NCI-H748 treated with DMSO at 0.1 percent for 48 hours (cell line): ENCODE measurements at regions not wholly inside any gene's neighbourhood (a gene's known extent, or its start where the extent isn't known, plus 50 kb on each side); places are given as distances from the start of the nearest gene placed in this dataset.

Experiments
- DNase-seq: peaks from one replicate; lab custom pipeline; 2025; lab: John Stamatoyannopoulos, UW

DNA sequence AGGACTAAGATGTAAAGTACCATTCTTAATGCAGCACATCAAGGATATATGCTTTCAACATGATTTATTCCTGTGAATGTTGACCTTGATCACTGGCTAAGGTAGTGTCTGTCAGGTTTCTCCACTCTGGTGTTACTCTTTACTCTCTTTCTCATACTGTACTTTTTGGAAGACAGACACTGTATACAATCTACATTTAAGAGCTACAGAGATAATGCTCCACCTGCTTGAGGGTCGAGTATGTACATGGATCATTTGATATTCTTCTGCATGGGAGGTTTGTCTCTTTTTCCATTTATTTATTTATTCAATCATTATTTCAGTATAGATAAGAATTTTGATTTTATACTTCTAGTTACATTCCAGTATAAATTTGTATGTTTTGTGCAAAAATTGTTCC is 199.5 kb upstream of the RGPD4 start:
- no peak for DNase-seq

DNA sequence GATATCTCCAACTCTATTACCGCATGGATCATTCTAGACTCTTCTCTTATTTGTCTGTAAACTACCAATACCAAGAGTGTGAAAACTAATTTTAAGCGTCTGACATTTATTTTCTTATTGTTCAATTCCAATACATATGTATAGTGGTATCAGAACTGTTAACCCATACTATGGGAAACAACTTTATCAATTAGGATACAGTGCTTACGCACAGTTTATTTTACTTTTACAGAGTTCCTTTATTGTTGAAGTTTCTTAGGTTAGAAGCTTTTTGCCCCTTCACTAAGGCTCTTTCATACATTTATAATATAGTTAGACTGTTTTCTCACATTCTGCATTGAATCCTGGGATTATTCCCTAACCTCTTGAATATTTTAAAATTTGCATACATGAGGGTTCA is 198.8 kb upstream of the RGPD4 start:
- no peak for DNase-seq

DNA sequence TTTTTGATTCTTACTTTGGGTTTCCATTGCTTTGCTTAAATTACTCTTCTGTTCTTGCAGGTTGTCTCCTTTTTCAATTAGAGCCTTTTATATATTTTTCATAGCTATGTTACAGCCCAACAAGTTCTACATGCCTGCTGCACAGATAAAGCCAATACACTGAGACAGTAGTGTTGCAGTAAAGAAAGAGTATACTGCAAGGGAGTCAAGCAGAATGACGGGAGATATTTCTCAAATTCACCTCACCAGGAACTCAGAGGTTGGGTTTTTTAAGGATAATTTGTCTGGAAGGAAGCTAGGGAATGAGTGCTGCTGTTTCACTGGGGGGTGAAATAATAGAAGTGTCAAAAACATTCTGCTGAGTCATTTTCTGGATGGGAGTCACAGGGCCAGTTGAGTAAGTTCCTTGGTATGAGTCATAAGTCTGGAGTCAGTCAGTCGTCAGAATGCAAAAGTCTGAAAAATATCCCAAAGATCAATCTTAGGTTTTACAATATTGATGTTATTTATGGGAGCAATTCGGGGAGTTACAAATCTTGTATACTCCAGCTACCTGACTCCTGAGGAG is 193.0 kb upstream of the RGPD4 start:
- DNase-seq = no peak

DNA sequence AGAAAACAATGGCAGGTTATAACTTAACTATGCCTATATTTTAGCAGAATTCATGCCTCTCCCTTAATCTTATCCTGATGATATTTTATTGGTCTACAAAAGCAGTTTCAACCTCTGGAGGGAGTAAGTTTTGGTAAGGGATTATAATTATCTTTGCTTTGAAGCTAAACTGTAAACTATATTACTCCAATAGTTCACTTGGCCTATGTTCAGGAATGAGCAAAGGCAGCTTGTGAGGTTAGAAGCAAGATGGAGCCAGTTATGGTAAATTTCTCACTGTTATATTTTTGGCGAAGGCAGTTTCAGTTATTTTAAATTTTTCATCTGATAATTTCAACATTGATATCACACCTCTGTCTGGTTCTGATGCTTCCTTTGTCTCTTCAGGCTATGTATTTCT is 192.5 kb upstream of the RGPD4 start:
- no peak for DNase-seq

DNA sequence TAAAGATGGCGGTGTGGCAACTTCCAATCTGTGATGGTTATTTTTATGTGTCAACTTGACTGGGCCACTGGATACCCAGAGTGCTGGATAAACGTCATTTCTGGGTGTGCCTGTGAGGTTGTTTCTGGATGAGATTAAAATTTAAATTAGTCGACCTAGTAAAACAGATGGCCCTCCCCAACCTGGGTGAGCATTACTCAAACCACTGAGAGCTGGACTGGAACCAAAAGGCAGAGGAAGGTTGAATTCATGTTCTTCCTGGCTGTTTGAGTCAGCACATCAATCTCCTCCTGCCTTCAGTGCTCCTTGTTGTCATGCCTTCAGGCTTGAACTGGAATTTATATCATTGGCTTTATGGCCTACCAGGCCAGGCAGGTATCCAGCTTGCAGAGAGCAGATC is 190.8 kb upstream of the RGPD4 start:
- no peak for DNase-seq

DNA sequence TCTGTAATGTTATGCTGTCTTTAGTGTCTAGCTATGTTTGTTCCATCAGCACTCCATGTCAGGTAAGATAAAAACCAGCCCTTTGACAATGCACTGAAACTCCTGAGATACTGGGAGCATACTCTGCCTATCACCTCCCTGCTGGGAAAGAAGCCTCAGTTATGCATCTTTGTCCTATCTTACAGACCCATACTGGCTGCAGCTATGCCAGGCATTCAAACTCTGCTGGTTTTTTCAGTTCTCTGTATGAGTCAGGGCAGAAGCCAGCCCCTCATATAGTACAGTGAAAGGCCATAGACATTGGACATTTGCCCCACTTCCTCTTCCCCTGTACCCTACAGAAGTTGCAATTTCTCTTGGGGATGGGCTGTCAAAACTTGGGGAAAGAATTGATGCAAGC is 181.1 kb upstream of the RGPD4 start:
- no peak for DNase-seq

DNA sequence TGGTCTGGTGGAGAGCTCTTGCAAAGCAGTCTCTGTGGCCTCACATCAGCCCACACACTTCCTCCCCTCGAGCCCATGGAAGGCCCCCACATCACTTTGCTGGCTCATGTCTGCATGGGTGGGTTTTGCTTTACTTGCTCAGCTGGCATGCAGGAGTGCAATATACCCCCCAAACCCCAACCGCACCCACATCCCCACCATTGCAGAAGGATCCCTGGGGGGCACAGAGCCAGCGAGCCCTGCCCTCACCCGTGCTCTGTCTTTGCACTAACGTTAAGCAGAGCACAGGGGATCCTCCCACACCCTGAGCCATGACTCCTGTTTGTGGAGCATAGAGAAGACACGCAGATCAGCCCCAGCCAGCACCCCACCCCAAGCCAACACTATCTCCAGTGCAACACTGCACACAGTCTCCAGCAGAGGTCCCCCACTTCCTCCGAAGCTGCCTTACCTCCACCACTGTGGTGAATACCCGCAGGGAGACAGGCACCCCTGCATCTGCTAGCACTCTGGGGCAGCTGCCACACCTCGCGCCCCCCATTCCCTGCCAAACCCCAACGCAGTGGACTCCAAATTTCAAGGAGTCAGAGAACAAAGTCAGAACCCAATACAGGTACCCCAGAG is 177.8 kb upstream of the RGPD4 start:
- DNase-seq = no peak

DNA sequence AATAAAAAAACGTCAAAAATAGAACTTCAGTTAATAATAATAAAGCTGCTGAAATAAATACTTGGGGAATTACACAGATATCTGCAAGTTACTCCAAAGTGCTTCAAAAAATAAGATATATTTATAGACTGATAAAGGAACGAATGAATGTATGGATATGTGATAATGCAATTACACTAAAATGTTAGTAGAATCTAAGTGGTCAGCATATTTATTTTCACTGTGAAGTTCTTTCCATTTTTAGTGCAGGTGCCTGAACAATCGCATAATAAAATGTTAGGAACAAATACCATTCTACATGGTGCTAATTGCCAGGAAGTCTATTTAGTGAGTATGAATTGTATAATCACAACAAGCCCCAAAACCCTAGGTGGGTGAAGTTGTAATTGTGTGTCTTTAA is 169.6 kb upstream of the RGPD4 start:
- DNase-seq = no peak

DNA sequence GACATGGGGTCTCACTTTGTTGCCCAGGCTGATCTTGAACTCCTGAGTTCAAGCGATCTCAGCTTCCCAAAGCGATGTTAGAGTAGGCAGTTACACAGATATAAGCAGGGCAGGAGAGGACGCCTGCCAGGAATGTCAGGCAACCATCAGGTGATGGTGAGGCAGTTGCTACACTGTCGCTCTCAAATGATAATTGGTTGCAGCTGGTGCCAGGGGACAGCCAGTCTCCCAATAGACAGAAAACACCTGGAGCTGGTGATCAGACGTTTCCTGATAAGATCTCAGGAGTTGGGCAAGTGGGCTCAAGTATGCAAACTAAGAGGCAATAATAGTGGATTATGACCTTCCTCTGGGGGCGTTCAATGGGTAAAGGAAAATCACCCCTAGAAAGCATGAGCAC is 163.1 kb upstream of the RGPD4 start:
- no peak for DNase-seq

DNA sequence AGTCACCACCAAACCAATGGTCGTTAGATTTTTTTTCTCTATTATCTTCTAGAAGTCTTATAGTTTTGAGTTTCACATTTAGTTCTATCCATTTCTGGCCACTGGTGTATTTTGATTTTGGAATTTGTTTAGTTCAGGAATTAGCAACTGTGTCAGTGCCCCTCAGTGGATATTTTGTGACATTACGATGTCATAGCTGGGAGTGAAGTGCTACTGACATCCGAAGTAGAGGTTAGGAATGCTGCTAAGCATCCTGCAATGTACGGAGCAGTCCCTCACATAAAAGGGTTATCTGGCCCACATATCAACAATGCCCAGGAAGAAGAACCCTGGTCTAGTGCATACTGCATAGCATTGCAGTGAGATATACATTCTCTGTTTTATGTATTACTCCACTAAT is 157.4 kb upstream of the RGPD4 start:
- DNase-seq = no peak

DNA sequence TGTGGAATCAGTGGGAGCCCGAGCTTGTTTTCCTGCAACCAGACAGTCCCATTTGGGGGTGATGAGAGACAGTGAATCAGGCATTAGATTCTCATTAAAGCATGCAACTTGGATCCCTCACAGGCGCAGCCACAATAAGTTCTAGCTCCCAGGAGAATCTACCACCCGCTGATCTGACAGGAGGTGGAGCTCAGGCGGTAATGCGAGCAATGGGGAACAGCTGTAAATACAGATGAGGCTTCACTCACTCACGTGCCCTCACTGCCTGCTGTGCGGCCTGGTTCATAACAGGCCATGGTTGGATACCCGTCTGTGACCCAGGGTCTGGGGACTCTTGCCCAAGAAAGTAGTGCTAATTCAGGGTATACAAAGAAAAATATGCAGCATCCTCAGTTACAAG is 144.8 kb upstream of the RGPD4 start:
- DNase-seq = no peak

DNA sequence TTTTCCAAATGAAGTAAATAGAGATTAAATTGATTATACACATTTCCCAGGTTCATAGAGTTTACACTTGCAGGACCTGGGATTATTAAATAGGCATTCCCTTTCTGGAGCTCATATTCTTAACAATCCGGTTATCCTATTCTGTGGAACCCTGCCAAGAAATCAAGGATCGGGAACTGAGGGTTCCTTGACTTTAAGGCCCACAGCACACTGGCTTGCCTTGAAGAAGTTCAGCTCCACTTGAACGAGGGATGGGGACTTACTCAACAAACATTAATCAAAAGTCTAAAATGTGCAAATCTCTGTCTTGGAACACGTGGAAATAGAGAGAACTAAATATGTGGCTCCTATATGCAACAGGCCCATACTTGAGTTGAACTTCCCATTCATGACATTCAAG is 142.3 kb upstream of the RGPD4 start:
- DNase-seq = no peak

DNA sequence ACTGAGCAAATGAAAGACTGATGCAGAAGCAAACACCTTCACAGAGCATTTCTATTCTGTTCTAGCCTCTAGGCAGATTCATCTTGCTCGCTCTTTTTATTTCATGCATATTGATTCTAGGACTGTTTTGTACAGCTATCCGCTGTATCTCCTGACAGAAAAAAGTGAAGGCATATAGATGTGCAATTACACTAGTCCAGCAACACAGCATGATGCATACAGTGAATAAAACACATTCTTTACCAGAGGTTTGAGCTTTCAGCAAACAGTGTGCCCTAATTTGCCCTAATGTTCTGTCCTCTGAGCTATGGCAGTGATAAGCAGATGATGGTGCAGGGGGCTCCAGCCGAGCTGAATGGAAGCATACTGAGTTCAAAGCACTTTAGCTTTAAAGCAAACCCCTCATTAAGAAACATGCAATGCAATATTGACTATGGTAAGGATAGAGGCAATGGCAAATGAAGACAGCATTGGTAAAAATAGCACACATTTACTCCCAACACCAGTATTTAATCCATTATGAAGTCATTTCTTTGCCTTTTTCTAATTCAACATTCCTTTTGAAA is 141.2 kb upstream of the RGPD4 start:
- no peak for DNase-seq

DNA sequence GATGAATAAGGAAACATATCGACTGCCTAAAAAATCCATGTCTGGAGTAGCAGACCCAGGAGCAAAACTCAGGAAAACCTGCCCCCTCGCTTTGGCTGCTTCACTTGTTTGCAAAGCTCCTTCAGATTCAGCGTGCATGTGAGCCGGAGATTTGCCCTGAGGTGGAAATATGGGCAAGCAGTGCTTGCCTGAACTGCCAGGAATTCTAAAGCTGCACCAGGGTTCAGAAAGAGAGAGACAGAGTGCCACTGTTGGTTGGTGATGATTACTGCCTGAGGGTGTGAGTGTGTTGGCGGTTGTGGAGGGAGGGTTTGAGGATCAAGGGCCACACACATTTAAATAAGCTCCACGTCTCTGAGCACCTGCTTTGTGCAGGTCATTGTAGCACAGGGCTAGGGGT is 139.6 kb upstream of the RGPD4 start:
- DNase-seq = no peak

DNA sequence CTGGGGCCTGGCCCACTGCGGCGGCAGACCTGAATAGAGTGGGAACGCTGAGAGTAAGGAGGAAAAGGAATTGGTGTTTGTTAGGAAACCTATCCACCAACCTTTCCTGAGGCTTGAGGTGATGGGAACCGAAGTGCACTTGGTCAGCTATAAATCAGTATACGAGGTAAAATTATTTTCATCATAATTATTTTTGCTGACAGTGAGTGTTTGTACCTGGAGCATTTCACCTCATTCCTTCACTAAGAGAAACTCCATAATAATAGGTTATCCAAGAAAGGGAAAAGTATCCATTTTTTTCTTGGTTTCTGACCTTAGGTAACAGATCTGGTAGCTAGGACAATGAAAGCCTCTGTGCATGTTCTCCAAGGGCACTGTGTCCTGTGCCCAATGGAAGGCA is 138.6 kb upstream of the RGPD4 start:
- DNase-seq = no peak

DNA sequence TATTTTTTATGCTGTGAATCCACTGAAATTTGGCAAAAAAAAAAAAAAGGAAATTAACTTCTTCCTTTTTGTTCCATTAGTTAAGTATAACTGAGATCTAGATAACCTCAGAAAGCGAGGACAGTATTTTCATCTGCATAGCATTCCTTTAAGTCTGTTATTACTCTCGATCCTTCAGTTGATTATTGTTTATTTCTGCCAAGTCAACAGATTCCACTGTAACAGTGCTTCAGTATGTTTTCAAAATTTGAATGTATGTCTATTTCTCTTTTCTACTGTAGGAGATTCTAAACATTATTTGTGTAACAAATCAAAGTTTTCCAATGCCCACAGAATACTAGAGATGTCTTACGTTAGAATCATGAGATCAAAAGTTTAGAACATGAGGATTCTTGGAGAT is 133.1 kb upstream of the RGPD4 start:
- no peak for DNase-seq

DNA sequence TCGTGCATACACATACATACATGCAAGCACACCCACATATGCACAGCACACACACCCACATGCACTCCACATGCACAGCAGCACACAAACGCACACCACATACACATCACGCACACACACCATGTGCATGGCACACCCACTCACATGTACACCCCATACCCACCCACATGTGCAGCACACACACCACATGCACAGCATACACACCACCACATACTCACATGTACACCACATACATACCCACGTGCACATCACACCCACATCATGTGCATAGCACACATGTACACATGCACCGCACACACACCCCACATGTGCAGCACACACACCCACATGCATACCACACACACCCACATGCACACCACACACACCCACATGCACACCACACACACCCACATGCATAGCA is 132.0 kb upstream of the RGPD4 start:
- no peak for DNase-seq

DNA sequence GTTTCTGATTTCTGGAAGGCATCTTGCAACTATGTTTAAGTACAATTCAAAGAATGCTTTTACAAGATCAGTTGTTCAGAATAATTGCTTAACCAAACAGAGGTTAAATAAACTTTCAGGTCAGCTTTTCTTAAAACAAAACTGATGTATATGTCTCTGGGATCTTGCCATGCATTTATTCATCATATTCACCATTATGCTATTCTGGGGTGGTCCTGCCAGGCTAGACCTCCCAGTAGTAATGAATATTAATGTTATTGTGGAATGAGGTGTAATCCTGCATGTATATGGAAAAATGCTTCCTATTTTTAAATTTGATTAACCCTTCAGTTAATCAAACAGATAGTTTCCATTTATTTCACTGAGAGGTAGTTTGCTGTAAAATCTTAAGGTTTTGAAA is 129.3 kb upstream of the RGPD4 start:
- DNase-seq = no peak

DNA sequence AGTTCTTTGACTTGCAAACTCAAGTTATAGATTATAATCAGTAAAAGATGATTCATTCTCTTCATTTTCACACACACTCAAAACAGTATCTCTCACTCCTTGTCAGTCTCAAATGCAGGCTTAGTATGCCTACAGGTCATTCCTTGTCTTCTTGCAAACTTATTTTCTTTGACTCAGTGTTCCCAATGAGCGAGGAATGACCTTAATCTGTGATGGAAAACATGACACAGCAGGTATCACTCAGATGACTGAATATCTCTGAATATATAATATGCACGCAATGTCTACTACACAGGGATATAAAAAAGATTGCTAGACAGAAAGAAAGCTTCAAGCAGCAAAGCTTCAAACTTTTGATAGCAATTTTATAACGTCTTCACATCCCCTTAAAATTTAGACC is 127.8 kb upstream of the RGPD4 start:
- no peak for DNase-seq

DNA sequence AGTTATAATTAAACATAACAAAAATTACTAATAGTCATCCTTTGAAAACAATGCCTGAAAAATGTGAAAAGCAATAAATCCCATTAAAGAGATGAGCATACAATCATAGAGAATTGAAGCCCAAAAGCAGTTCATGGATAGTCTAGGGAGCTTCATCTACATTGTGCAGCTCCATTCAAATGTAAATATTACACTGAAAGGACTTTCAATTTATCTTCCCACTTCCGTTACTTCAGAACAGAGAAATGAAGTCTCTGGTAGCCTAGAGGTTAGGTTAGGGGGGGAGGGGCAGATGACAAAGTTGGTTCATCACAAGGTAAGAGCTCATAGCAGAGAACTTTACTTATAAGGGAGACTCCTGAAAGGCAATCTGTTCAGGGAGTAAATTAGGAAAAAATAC is 126.6 kb upstream of the RGPD4 start:
- DNase-seq = no peak

DNA sequence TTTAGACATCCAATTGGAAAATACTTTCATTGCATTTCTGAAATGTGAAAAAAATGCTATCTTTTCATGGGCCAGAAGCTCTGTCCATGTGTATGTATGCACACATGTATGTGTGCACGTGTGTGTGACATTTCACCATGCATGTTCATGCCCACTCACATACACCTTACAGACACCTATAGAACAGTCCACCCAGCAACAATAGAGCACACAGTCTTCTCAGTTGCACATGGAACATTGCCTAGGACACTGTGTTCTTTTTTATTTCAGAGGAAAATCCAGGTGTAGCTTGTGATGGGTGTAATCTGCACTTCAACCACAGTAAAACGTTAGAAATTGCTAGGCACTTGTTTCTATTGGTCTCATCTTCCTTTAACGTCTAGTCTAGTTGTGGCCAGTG is 114.8 kb upstream of the RGPD4 start:
- DNase-seq = no peak

DNA sequence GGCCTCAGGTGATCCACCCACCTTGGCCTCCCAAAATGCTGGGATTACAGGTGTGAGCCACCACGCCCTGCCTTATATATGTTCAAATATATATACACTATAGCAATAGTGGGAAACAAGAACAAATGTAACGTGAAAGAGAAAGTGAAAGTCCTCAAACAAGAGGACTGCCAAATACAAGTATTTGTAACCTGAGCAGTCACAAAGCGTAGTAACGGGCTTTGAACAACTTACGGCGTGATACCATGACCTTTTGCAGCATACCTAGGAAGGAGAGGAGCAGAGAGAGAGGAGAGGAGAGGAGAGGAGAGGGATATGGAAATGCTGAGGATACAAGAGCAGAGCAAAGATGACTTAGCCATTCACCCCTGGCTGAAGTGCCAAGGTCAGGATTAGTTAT is 113.8 kb upstream of the RGPD4 start:
- no peak for DNase-seq

DNA sequence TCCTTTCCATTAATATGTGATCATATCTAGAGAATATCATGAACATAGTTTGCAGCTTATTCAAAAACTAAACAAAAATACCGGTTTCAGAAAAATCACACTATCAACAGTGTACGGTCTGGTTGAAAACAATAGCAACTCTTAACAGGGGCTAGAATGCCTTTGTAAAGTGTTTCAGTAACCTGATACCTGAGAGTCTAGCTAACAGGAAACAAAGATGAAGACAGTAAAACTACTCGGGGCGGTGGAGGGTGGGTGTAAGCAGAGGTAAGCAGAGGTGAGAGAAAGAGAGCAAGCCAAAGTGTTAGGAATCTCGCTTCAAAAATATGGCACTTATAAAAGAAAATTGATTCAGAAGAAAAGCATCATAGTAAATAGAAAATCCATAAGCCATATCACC is 109.0 kb upstream of the RGPD4 start:
- peak; percentile 52 for DNase-seq

DNA sequence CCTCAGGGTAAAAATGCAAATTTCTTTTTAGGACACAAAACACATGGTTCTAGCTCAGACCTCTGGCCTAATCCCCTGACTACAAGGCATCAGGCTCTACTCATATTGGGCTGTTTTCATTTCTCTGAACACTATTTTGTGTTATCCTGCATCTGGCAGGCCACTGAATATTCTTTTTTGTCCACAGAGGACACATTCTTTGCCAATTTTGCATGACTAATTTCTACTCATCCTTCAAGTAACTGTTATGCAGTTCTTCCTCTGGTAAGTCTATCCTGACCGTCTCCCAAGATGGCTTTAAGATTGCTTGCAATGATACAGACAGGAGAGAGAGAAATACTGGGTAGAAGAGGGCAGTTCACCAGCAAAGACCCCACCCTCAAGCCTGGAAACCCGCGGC is 107.6 kb upstream of the RGPD4 start:
- no peak for DNase-seq
